ENCODE measurements at regions not wholly inside any gene's neighbourhood (a gene's known extent, or its start where the extent isn't known, plus 50 kb on each side); places are given as distances from the start of the nearest gene placed in this dataset.

GRCh38 chr2:138071720-138072719, 107.7 kb downstream of the HNMT start:
- H3K27me3 ChIP-seq (ENCODE audit: insufficient read depth, low read length, poor library complexity): no peaks in the 10 kb centered on the region
- H3K9ac ChIP-seq (ENCODE audit: low read depth, low read length): no peak overlapping the region
- no peaks in the 10 kb centered on the region for H3K79me2 ChIP-seq (ENCODE audit: insufficient read depth, low read length)
- no peaks in the 10 kb centered on the region for H4K20me1 ChIP-seq (ENCODE audit: insufficient read depth, low read length)
- no peak overlapping the region for H2AFZ ChIP-seq (ENCODE audit: low read depth, low read length)
- H3K4me3 ChIP-seq (ENCODE audit: low read depth in 1 of 2, low read length in 2 of 2): no peak overlapping the region
- no peak overlapping the region for H3K4me2 ChIP-seq (ENCODE audit: insufficient read depth, low read length)
- no peaks in the 10 kb centered on the region for H3K9me3 ChIP-seq (ENCODE audit: insufficient read depth, low read length, severe bottlenecking)
- no peaks in the 10 kb centered on the region for H3K36me3 ChIP-seq (ENCODE audit: insufficient read depth, low read length)
- H3K27ac ChIP-seq (ENCODE audit: low read length): no peak overlapping the region
- ATAC-seq (ENCODE audit: insufficient read depth, low read depth): no peak
- TF ChIP-seq CTCF (IDR thresholded peaks at IDR 0.05; ENCODE audit: borderline replicate concordance, extremely low read depth, low read length, poor library complexity, severe bottlenecking): no peak
- TF ChIP-seq EZH2 (IDR thresholded peaks at IDR 0.05; ENCODE audit: borderline replicate concordance, low read depth, low read length, severe bottlenecking): no peak
- no peak for DNase-seq
- H3K4me1 ChIP-seq (ENCODE audit: insufficient read depth, low read length): no peaks in the 10 kb centered on the region

- H3K4me2 ChIP-seq (ENCODE audit: insufficient read depth, low read length): no peak overlapping the region
- no peaks in the 10 kb centered on the region for H3K27me3 ChIP-seq (ENCODE audit: insufficient read depth, low read length, poor library complexity)
- H2AFZ ChIP-seq (ENCODE audit: low read depth, low read length): no peak overlapping the region
- DNase-seq (no peak), ATAC-seq (ENCODE audit: insufficient read depth, low read depth) (no peak)
- H3K36me3 ChIP-seq (ENCODE audit: insufficient read depth, low read length): no peaks in the 10 kb centered on the region
- no peaks in the 10 kb centered on the region for H3K4me1 ChIP-seq (ENCODE audit: insufficient read depth, low read length)
- TF ChIP-seq EZH2 (IDR thresholded peaks at IDR 0.05; ENCODE audit: borderline replicate concordance, low read depth, low read length, severe bottlenecking) (no peak), CTCF (IDR thresholded peaks at IDR 0.05; ENCODE audit: borderline replicate concordance, extremely low read depth, low read length, poor library complexity, severe bottlenecking) (no peak)
- H3K79me2 ChIP-seq (ENCODE audit: insufficient read depth, low read length): no peaks in the 10 kb centered on the region
- no peak overlapping the region for H3K4me3 ChIP-seq (ENCODE audit: low read depth in 1 of 2, low read length in 2 of 2)
- no peaks in the 10 kb centered on the region for H3K9me3 ChIP-seq (ENCODE audit: insufficient read depth, low read length, severe bottlenecking)
- no peak overlapping the region for H3K9ac ChIP-seq (ENCODE audit: low read depth, low read length)
- no peaks in the 10 kb centered on the region for H4K20me1 ChIP-seq (ENCODE audit: insufficient read depth, low read length)
- H3K27ac ChIP-seq (ENCODE audit: low read length): no peak overlapping the region
Observed at GRCh38 chr2:138078153-138078552, 113.9 kb downstream of the HNMT start.

GRCh38 chr2:138079976-138080375, 115.7 kb downstream of the HNMT start:
- DNase-seq (no peak), ATAC-seq (ENCODE audit: insufficient read depth, low read depth) (no peak)
- H3K4me1 ChIP-seq (ENCODE audit: insufficient read depth, low read length): no peaks in the 10 kb centered on the region
- no peak overlapping the region for H3K27ac ChIP-seq (ENCODE audit: low read length)
- no peaks in the 10 kb centered on the region for H4K20me1 ChIP-seq (ENCODE audit: insufficient read depth, low read length)
- no peak overlapping the region for H2AFZ ChIP-seq (ENCODE audit: low read depth, low read length)
- no peak overlapping the region for H3K4me2 ChIP-seq (ENCODE audit: insufficient read depth, low read length)
- no peaks in the 10 kb centered on the region for H3K36me3 ChIP-seq (ENCODE audit: insufficient read depth, low read length)
- H3K4me3 ChIP-seq (ENCODE audit: low read depth in 1 of 2, low read length in 2 of 2): no peak overlapping the region
- H3K9me3 ChIP-seq (ENCODE audit: insufficient read depth, low read length, severe bottlenecking): no peaks in the 10 kb centered on the region
- H3K79me2 ChIP-seq (ENCODE audit: insufficient read depth, low read length): no peaks in the 10 kb centered on the region
- TF ChIP-seq CTCF (IDR thresholded peaks at IDR 0.05; ENCODE audit: borderline replicate concordance, extremely low read depth, low read length, poor library complexity, severe bottlenecking) (no peak), EZH2 (IDR thresholded peaks at IDR 0.05; ENCODE audit: borderline replicate concordance, low read depth, low read length, severe bottlenecking) (no peak)
- no peak overlapping the region for H3K9ac ChIP-seq (ENCODE audit: low read depth, low read length)
- no peaks in the 10 kb centered on the region for H3K27me3 ChIP-seq (ENCODE audit: insufficient read depth, low read length, poor library complexity)
